Neural cell (in vitro differentiated cells): ENCODE measurements at regions not wholly inside any gene's neighbourhood (a gene's known extent, or its start where the extent isn't known, plus 50 kb on each side); places are given as distances from the start of the nearest gene placed in this dataset.

Experiments
- EP300 ChIP-seq: fragments of 450-650 bp; conservative IDR thresholded peaks from 2 replicates; pipeline ENCODE4 v1.6.1; 2014; ENCODE audit warnings: antibody characterized with exemption, mild to moderate bottlenecking, moderate library complexity; ENCODE audit not compliant: poor library complexity, severe bottlenecking
- EZH2 ChIP-seq: fragments of 200-600, 300-800 bp; shearing (Covaris generic), sonication (generic); IDR thresholded peaks from 2 replicates; pipeline ENCODE4 v1.6.1; 2014; ENCODE audit warnings: antibody characterized with exemption, low read length, borderline replicate concordance, mild to moderate bottlenecking; ENCODE audit not compliant: insufficient read depth, poor library complexity, severe bottlenecking
- MXI1 ChIP-seq: fragments of 450-650 bp; conservative IDR thresholded peaks from 2 replicates; pipeline ENCODE4 v1.6.1; 2014; ENCODE audit warnings: antibody characterized with exemption, mild to moderate bottlenecking; ENCODE audit not compliant: poor library complexity, severe bottlenecking
- POLR2AphosphoS5 ChIP-seq: IDR thresholded peaks from 2 replicates; pipeline ENCODE4 v1.6.1; 2012
- TF ChIP-seq, protein P1 (sequence below): IDR thresholded peaks from 2 replicates; pipeline ENCODE4 v1.6.1; 2012; ENCODE audit warnings: borderline replicate concordance
- TF ChIP-seq, protein P2 (sequence below): fragments of 450-650 bp; IDR thresholded peaks from 2 replicates; pipeline ENCODE4 v1.5.1; 2014; ENCODE audit warnings: antibody characterized with exemption, mild to moderate bottlenecking, moderate library complexity; ENCODE audit not compliant: poor library complexity, severe bottlenecking

DNA sequence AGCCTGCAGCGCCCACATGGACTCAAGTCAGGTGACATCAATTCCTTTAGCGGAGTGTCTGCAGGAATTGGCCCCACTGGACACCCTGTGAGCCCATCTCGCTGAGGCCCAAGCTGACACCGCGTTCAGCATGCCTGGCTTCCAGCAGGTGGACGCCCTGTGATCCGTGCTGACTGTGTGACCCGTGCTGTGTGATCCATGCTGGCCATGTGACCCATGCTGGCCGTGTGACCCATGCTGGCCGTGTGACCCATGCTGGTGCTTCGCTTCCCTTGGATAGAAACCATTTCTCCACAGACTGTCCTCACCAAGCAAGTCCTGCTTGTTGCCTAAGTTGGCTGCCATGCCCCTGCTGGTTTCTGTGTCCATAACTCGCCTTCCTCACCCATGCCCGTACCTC lies 392.1 kb downstream of the BRD1 start:
- TF ChIP-seq POLR2AphosphoS5 (no peak), MXI1 (no peak), EZH2 (no peak), EP300 (no peak)
- TF ChIP-seq, protein P1, sequence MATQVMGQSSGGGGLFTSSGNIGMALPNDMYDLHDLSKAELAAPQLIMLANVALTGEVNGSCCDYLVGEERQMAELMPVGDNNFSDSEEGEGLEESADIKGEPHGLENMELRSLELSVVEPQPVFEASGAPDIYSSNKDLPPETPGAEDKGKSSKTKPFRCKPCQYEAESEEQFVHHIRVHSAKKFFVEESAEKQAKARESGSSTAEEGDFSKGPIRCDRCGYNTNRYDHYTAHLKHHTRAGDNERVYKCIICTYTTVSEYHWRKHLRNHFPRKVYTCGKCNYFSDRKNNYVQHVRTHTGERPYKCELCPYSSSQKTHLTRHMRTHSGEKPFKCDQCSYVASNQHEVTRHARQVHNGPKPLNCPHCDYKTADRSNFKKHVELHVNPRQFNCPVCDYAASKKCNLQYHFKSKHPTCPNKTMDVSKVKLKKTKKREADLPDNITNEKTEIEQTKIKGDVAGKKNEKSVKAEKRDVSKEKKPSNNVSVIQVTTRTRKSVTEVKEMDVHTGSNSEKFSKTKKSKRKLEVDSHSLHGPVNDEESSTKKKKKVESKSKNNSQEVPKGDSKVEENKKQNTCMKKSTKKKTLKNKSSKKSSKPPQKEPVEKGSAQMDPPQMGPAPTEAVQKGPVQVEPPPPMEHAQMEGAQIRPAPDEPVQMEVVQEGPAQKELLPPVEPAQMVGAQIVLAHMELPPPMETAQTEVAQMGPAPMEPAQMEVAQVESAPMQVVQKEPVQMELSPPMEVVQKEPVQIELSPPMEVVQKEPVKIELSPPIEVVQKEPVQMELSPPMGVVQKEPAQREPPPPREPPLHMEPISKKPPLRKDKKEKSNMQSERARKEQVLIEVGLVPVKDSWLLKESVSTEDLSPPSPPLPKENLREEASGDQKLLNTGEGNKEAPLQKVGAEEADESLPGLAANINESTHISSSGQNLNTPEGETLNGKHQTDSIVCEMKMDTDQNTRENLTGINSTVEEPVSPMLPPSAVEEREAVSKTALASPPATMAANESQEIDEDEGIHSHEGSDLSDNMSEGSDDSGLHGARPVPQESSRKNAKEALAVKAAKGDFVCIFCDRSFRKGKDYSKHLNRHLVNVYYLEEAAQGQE = no peak
- TF ChIP-seq, protein P2, sequence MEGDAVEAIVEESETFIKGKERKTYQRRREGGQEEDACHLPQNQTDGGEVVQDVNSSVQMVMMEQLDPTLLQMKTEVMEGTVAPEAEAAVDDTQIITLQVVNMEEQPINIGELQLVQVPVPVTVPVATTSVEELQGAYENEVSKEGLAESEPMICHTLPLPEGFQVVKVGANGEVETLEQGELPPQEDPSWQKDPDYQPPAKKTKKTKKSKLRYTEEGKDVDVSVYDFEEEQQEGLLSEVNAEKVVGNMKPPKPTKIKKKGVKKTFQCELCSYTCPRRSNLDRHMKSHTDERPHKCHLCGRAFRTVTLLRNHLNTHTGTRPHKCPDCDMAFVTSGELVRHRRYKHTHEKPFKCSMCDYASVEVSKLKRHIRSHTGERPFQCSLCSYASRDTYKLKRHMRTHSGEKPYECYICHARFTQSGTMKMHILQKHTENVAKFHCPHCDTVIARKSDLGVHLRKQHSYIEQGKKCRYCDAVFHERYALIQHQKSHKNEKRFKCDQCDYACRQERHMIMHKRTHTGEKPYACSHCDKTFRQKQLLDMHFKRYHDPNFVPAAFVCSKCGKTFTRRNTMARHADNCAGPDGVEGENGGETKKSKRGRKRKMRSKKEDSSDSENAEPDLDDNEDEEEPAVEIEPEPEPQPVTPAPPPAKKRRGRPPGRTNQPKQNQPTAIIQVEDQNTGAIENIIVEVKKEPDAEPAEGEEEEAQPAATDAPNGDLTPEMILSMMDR = no peak
